Cardiac septum (tissue), 1 donor: ENCODE measurements at regions not wholly inside any gene's neighbourhood (a gene's known extent, or its start where the extent isn't known, plus 50 kb on each side); places are given as distances from the start of the nearest gene placed in this dataset.

Experiments
- DNase-seq: peaks from one replicate; pipeline ENCODE4 v3.0.0-alpha.2; 2020; ENCODE audit warnings: low spot score
- intact Hi-C: fragments of 100-400 bp; cut with DNase I; formaldehyde crosslinking; loops from one replicate; pipeline ENCODE4 v1.14.0; 2022
- donor health status: DM: no; HTN: no; CAD: no.

GRCh38 chr14:24695265-24696241 lies 61.6 kb upstream of the GZMB start:
- DNase-seq = no peak
- intact Hi-C loops = no loop called here

GRCh38 chr14:24694680-24695079 lies 60.7 kb upstream of the GZMB start:
- DNase-seq = no peak
- intact Hi-C loops = no loop called here

- intact Hi-C loops = no loop called here
- no peak for DNase-seq
These were observed 60.0 kb upstream of the GZMB start for GRCh38 chr14:24693983-24694382.

GRCh38 chr14:24693353-24693737 lies 59.4 kb upstream of the GZMB start:
- no peak for DNase-seq
- intact Hi-C loops = no loop called here

- intact Hi-C loops = no loop called here
- no peak for DNase-seq
These were observed 58.7 kb upstream of the GZMB start for GRCh38 chr14:24692382-24693352.

GRCh38 chr14:24690492-24690891 lies 56.5 kb upstream of the GZMB start:
- intact Hi-C loops = no loop called here
- no peak for DNase-seq

- no peak for DNase-seq
- intact Hi-C loops = no loop called here
These were observed 54.2 kb upstream of the GZMB start for GRCh38 chr14:24688030-24688658.
